A549 (cell line): ENCODE measurements at regions not wholly inside any gene's neighbourhood (a gene's known extent, or its start where the extent isn't known, plus 50 kb on each side); places are given as distances from the start of the nearest gene placed in this dataset.

Experiments used
- ATAC-seq, 2 experiments: fragments of 200-7000 bp in 1 of 2; fragments of >200 bp in 1 of 2; cut with Nextera tagmentation in 1 of 2; cut with Tn5 transposase in 1 of 2; 3 replicates each; pipeline versions ENCODE4 v1.8.0 to v1.9.1; 2018 to 2020; ENCODE audit warnings: mild to moderate bottlenecking in 1 of 2, moderate library complexity in 1 of 2
- CTCF ChIA-PET: fragments of 300-600 bp; sonication (Branson Sonifier 250); formaldehyde crosslinking; extraction: SDS; loops from one replicate; lab custom pipeline; 2021; ENCODE audit warnings: antibody characterized with exemption, inconsistent platforms; lab: Yijun Ruan, JAX
- POLR2A ChIA-PET: fragments of 350-600 bp; formaldehyde crosslinking; extraction: SDS; loops from one replicate; lab custom pipeline; 2021; ENCODE audit warnings: antibody characterized with exemption, inconsistent platforms; lab: Yijun Ruan, JAX
- DNase-seq, 2 experiments: peaks; one replicate each; pipeline versions ENCODE4 v3.0.0 to v3.0.0-alpha.2; 2011 to 2016; ENCODE audit warnings: low read depth in 1 of 2, low spot score in 1 of 2
- FAIRE-seq: peaks from 2 replicates; lab custom pipeline; 2011; peaks lifted over from hg19 to GRCh38; lab: Jason Lieb, UNC
- H3K27ac ChIP-seq, 2 experiments: fragments of >200 bp; sonication (Bioruptor Twin); formaldehyde crosslinking; 3 replicates each; pipeline ENCODE4 v1.5.1; 2016 to 2017
- H3K4me1 ChIP-seq: fragments of >200 bp; sonication (Bioruptor Twin); formaldehyde crosslinking; 3 replicates; pipeline ENCODE4 v1.6.1; 2016
- H3K4me2 ChIP-seq: fragments of >200 bp; sonication (Bioruptor Twin); formaldehyde crosslinking; 3 replicates; pipeline ENCODE4 v1.6.1; 2016
- H3K4me3 ChIP-seq: fragments of >200 bp; sonication (Bioruptor Twin); formaldehyde crosslinking; 3 replicates; pipeline ENCODE4 v1.5.1; 2016
- H3K9me3 ChIP-seq: fragments of >200 bp; sonication (Bioruptor Twin); formaldehyde crosslinking; 3 replicates; pipeline ENCODE4 v1.6.1; 2016
- CBX2 ChIP-seq: fragments of 200-600 bp; sonication (generic); IDR thresholded peaks from 2 replicates; pipeline ENCODE4 v1.6.1; 2016; ENCODE audit warnings: low read depth, mild to moderate bottlenecking, borderline replicate concordance
- CBX8 ChIP-seq: fragments of 200-600 bp; sonication (generic); IDR thresholded peaks from 2 replicates; pipeline ENCODE4 v1.6.1; 2016
- CHD4 ChIP-seq: fragments of 200-600 bp; sonication (generic); IDR thresholded peaks from 2 replicates; pipeline ENCODE4 v1.6.1; 2016; ENCODE audit warnings: antibody characterized with exemption, mild to moderate bottlenecking, borderline replicate concordance
- ELK1 ChIP-seq: fragments of 150-350 bp; IDR thresholded peaks from 2 replicates; pipeline ENCODE4 v1.6.1; 2014; ENCODE audit warnings: low read depth, mild to moderate bottlenecking, low read length
- FOSB ChIP-seq: fragments of 250-450 bp; sonication (Bioruptor Pico); IDR thresholded peaks from 2 replicates; pipeline ENCODE4 v1.5.0; 2020; ENCODE audit warnings: mild to moderate bottlenecking, moderate library complexity
- GATA3 ChIP-seq: IDR thresholded peaks from 2 replicates; pipeline ENCODE4 v1.6.1; 2012; ENCODE audit warnings: borderline replicate concordance
- HOXA7 ChIP-seq: fragments of 250-450 bp; sonication (Bioruptor Pico); IDR thresholded peaks from 2 replicates; pipeline ENCODE4 v1.5.0; 2020; ENCODE audit warnings: mild to moderate bottlenecking, moderate library complexity
- JUN ChIP-seq, 2 experiments: fragments of >200 bp; sonication (Bioruptor Twin); formaldehyde crosslinking; IDR thresholded peaks; 2 replicates in 1 of 2; 3 replicates in 1 of 2; pipeline ENCODE4 v1.6.1; 2016 to 2017
- KDM1A ChIP-seq: fragments of 200-600 bp; sonication (generic); IDR thresholded peaks from 2 replicates; pipeline ENCODE4 v1.6.1; 2016; ENCODE audit warnings: low read depth, mild to moderate bottlenecking
- KDM5A ChIP-seq: fragments of 200-600 bp; sonication (generic); IDR thresholded peaks from 2 replicates; pipeline ENCODE4 v1.6.1; 2016; ENCODE audit warnings: antibody characterized with exemption, mild to moderate bottlenecking
- MYC ChIP-seq: IDR thresholded peaks from 2 replicates; pipeline ENCODE4 v1.6.1; 2012; ENCODE audit warnings: mild to moderate bottlenecking, inconsistent platforms, low read length, improper control_type of control experiment, borderline replicate concordance
- NFE2L2 ChIP-seq: fragments of 150-350 bp; conservative IDR thresholded peaks from 2 replicates; pipeline ENCODE4 v1.6.1; 2014; ENCODE audit warnings: low read length
- POLR2A ChIP-seq: IDR thresholded peaks from 2 replicates; pipeline ENCODE4 v1.6.1; 2012; ENCODE audit warnings: mild to moderate bottlenecking, low read length
- RAD21 ChIP-seq, 2 experiments: fragments of >200 bp in 1 of 2; sonication (Bioruptor Twin) in 1 of 2; formaldehyde crosslinking in 1 of 2; IDR thresholded peaks in 1 of 2; conservative IDR thresholded peaks in 1 of 2; 2 replicates in 1 of 2; 3 replicates in 1 of 2; pipeline ENCODE4 v1.6.1; 2012 to 2018; ENCODE audit warnings: inconsistent platforms in 1 of 2
- RCOR1 ChIP-seq: fragments of 150-350 bp; IDR thresholded peaks from 2 replicates; pipeline ENCODE4 v1.6.1; 2014; ENCODE audit warnings: antibody characterized with exemption, low read length, low read depth
- RFX5 ChIP-seq: fragments of 450-650 bp; IDR thresholded peaks from 2 replicates; pipeline ENCODE4 v1.7.1; 2014; ENCODE audit warnings: antibody characterized with exemption, mild to moderate bottlenecking, moderate library complexity
- TP53 ChIP-seq: fragments of 250-450 bp; sonication (Bioruptor Pico); IDR thresholded peaks from 2 replicates; pipeline ENCODE4 v1.5.0; 2021; ENCODE audit warnings: mild to moderate bottlenecking, moderate library complexity
- ZC3H11A ChIP-seq: fragments of 450-650 bp; IDR thresholded peaks from 2 replicates; pipeline ENCODE4 v1.6.1; 2014; ENCODE audit warnings: antibody characterized with exemption, mild to moderate bottlenecking
- ZFP36 ChIP-seq: fragments of 450-650 bp; IDR thresholded peaks from 2 replicates; pipeline ENCODE4 v1.6.1; 2014; ENCODE audit warnings: borderline replicate concordance; ENCODE audit not compliant: partially characterized antibody
- ZNF302 ChIP-seq: fragments of 250-450 bp; sonication (Bioruptor Pico); IDR thresholded peaks from 2 replicates; pipeline ENCODE4 v1.9.0; 2021; ENCODE audit warnings: inconsistent platforms, mild to moderate bottlenecking, moderate library complexity
- WGBS: methylation state at CpG from one replicate; pipeline ENCODE4 v1.1.6; 2017; ENCODE audit errors: missing lambda C conversion rate; 5-methylcytosine and 5-hydroxymethylcytosine counted together
- TF ChIP-seq, protein P1 (sequence below): fragments of 200-600 bp; sonication (generic); IDR thresholded peaks from 2 replicates; pipeline ENCODE4 v1.6.1; 2016; ENCODE audit warnings: antibody characterized with exemption, mild to moderate bottlenecking, moderate library complexity

DNA sequence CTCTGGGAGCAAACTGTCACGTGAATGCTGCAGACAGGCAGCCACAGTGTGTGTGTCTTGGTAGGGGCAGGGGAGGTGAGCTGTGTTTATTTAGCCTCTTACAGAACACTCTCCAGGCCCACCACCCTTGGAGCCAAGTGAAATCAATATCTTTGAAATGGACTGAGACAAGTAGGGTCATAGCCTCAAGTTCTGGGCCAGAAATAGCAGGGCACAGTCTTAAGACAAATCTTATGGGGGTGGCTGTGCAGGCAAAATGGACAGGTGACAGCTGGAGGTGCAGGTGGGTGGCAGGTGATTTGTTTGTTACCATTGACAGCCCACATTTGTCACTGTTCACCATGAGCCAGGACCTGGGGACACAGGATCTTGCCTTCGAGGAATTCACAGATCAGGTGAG is 93.6 kb upstream of the NMNAT3 start (continued):
- TF ChIP-seq, protein P1, sequence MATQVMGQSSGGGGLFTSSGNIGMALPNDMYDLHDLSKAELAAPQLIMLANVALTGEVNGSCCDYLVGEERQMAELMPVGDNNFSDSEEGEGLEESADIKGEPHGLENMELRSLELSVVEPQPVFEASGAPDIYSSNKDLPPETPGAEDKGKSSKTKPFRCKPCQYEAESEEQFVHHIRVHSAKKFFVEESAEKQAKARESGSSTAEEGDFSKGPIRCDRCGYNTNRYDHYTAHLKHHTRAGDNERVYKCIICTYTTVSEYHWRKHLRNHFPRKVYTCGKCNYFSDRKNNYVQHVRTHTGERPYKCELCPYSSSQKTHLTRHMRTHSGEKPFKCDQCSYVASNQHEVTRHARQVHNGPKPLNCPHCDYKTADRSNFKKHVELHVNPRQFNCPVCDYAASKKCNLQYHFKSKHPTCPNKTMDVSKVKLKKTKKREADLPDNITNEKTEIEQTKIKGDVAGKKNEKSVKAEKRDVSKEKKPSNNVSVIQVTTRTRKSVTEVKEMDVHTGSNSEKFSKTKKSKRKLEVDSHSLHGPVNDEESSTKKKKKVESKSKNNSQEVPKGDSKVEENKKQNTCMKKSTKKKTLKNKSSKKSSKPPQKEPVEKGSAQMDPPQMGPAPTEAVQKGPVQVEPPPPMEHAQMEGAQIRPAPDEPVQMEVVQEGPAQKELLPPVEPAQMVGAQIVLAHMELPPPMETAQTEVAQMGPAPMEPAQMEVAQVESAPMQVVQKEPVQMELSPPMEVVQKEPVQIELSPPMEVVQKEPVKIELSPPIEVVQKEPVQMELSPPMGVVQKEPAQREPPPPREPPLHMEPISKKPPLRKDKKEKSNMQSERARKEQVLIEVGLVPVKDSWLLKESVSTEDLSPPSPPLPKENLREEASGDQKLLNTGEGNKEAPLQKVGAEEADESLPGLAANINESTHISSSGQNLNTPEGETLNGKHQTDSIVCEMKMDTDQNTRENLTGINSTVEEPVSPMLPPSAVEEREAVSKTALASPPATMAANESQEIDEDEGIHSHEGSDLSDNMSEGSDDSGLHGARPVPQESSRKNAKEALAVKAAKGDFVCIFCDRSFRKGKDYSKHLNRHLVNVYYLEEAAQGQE = no peak
- TF ChIP-seq KDM5A (no peak), FOSB (no peak), JUN (IDR thresholded peaks at IDR 0.05) (no peak)

GRCh38 chr3:139770577-139770976 is 92.8 kb upstream of the NMNAT3 start:
- 33% methylated on average over 7 of the region's 7 CpGs for WGBS
- H3K4me2 ChIP-seq = no peak overlapping the region
- H3K9me3 ChIP-seq = no peaks in the 10 kb centered on the region
- POLR2A ChIA-PET = no interaction called here
- no peak for FAIRE-seq
- ATAC-seq = no peak
- H3K4me3 ChIP-seq = no peak overlapping the region
- TF ChIP-seq TP53 (CRISPR knock-in tag) (no peak), ZNF302 (no peak), ZC3H11A (no peak), CBX2 (no peak), ELK1 (no peak), CHD4 (no peak), GATA3 (no peak), JUN (IDR thresholded peaks at IDR 0.05) (no peak), RCOR1 (no peak), HOXA7 (CRISPR knock-in tag) (no peak), RAD21 (conservative IDR thresholded peaks at IDR 0.05 in 1 of 2, IDR thresholded peaks at IDR 0.05 in 1 of 2) (no peak), ZFP36 (no peak), KDM5A (no peak), MYC (no peak), KDM1A (no peak), POLR2A (no peak), FOSB (no peak), RFX5 (no peak), NFE2L2 (no peak), CBX8 (no peak)
- no peak for DNase-seq
- H3K4me1 ChIP-seq = no peaks in the 10 kb centered on the region
- CTCF ChIA-PET = no interaction called here
- no peak overlapping the region for H3K27ac ChIP-seq

DNA sequence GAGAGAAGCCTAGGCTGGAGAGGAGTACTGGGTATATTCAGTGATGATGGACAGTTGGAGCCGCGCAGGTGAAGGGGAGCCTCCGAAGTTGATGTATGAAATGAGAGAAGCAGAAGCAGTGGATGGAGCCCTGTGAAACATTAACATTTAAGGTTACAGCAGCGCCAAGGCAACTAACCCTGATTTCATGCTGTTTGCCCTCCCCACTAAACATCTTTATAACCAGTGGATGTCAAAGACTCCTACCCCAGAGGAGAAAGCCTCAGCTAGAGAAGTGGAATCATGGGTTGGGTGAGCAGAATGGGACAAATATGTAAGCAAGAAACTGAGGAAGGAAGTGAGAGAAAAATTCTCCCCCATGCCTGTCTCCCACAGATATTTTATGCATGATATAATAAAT is 92.0 kb upstream of the NMNAT3 start:
- no peak for TF ChIP-seq NFE2L2
- TF ChIP-seq, all 56 proteins: peak for 0
- Histone ChIP-seq H3K4me2 (no peak overlapping the region), H3K27ac (no peak overlapping the region), H3K4me3 (no peak overlapping the region), H3K9me3 (no peaks in the 10 kb centered on the region), H3K4me1 (no peaks in the 10 kb centered on the region)
- ChIA-PET CTCF (no interaction called here), POLR2A (no interaction called here)
- no peak for FAIRE-seq
- no peak for DNase-seq
- ATAC-seq = no peak
- WGBS = 60% methylated on average over 4 of the region's 4 CpGs
